ENCODE measurements at regions not wholly inside any gene's neighbourhood (a gene's known extent, or its start where the extent isn't known, plus 50 kb on each side); places are given as distances from the start of the nearest gene placed in this dataset.

- H2AFZ ChIP-seq (ENCODE audit: low read depth, low read length, severe bottlenecking) = no peak overlapping the region
- H3K27ac ChIP-seq (ENCODE audit: low read depth, low read length) = no peak overlapping the region
- H3K27me3 ChIP-seq (ENCODE audit: low read length) = no peaks in the 10 kb centered on the region
- no peaks in the 10 kb centered on the region for H3K36me3 ChIP-seq (ENCODE audit: low read length)
- no peak overlapping the region for H3K4me2 ChIP-seq (ENCODE audit: low read depth, low read length, poor library complexity, severe bottlenecking)
- H3K9me3 ChIP-seq (ENCODE audit: insufficient read depth, low read length) = no peaks in the 10 kb centered on the region
- H4K20me1 ChIP-seq (ENCODE audit: low read depth, low read length) = no peaks in the 10 kb centered on the region
- H3K9me2 ChIP-seq (replicated peaks; ENCODE audit: insufficient read depth, low read length) = no peaks in the 10 kb centered on the region
- H3K4me3 ChIP-seq (ENCODE audit: insufficient read depth, low read length, poor library complexity, severe bottlenecking) = no peak overlapping the region
- H3K9ac ChIP-seq (ENCODE audit: low read length) = no peak overlapping the region
- no peaks in the 10 kb centered on the region for H3K79me2 ChIP-seq (ENCODE audit: insufficient read depth, low read length)
- no peaks in the 10 kb centered on the region for H3F3A ChIP-seq (ENCODE audit: insufficient read depth)
- TF ChIP-seq EZH2phosphoT487 (conservative IDR thresholded peaks at IDR 0.05; ENCODE audit: low read length) = no peak
These were observed 303.7 kb downstream of the GPAT3 start for GRCh38 chr4:83839615-83840014.

GRCh38 chr4:83837614-83838308, 301.9 kb downstream of the GPAT3 start:
- TF ChIP-seq CTCF (IDR thresholded peaks at IDR 0.05; ENCODE audit: insufficient read depth, low read length, poor library complexity, severe bottlenecking) = no peak
- TF ChIP-seq EZH2phosphoT487 (conservative IDR thresholded peaks at IDR 0.05; ENCODE audit: low read length) = no peak
- no peaks in the 10 kb centered on the region for H3K9me2 ChIP-seq (replicated peaks; ENCODE audit: insufficient read depth, low read length)

GRCh38 chr4:83833920-83834319, 298.0 kb downstream of the GPAT3 start:
- H3K27ac ChIP-seq (ENCODE audit: low read depth, low read length) = no peak overlapping the region
- no peak overlapping the region for H3K4me3 ChIP-seq (ENCODE audit: insufficient read depth, low read length, poor library complexity, severe bottlenecking)
- H2AFZ ChIP-seq (ENCODE audit: low read depth, low read length, severe bottlenecking) = no peak overlapping the region
- no peak overlapping the region for H3K4me2 ChIP-seq (ENCODE audit: low read depth, low read length, poor library complexity, severe bottlenecking)
- H4K20me1 ChIP-seq (ENCODE audit: low read depth, low read length) = no peaks in the 10 kb centered on the region
- H3K9me3 ChIP-seq (ENCODE audit: insufficient read depth, low read length) = no peaks in the 10 kb centered on the region
- no peaks in the 10 kb centered on the region for H3K79me2 ChIP-seq (ENCODE audit: insufficient read depth, low read length)
- no peak overlapping the region for H3K9ac ChIP-seq (ENCODE audit: low read length)
- no peaks in the 10 kb centered on the region for H3K27me3 ChIP-seq (ENCODE audit: low read length)
- H3K9me2 ChIP-seq (replicated peaks; ENCODE audit: insufficient read depth, low read length) = no peaks in the 10 kb centered on the region
- H3K36me3 ChIP-seq (ENCODE audit: low read length) = no peaks in the 10 kb centered on the region
- H3F3A ChIP-seq (ENCODE audit: insufficient read depth) = no peaks in the 10 kb centered on the region
- no peak for TF ChIP-seq EZH2phosphoT487 (conservative IDR thresholded peaks at IDR 0.05; ENCODE audit: low read length)
- TF ChIP-seq CTCF (IDR thresholded peaks at IDR 0.05; ENCODE audit: insufficient read depth, low read length, poor library complexity, severe bottlenecking) = no peak

More at GRCh38 chr4:83837614-83838308, 301.9 kb downstream of the GPAT3 start:
- H3K27ac ChIP-seq (ENCODE audit: low read depth, low read length) = no peak overlapping the region
- H4K20me1 ChIP-seq (ENCODE audit: low read depth, low read length) = no peaks in the 10 kb centered on the region
- no peak overlapping the region for H2AFZ ChIP-seq (ENCODE audit: low read depth, low read length, severe bottlenecking)
- no peaks in the 10 kb centered on the region for H3F3A ChIP-seq (ENCODE audit: insufficient read depth)
- no peaks in the 10 kb centered on the region for H3K36me3 ChIP-seq (ENCODE audit: low read length)
- no peaks in the 10 kb centered on the region for H3K27me3 ChIP-seq (ENCODE audit: low read length)
- no peak overlapping the region for H3K4me2 ChIP-seq (ENCODE audit: low read depth, low read length, poor library complexity, severe bottlenecking)
- no peak overlapping the region for H3K9ac ChIP-seq (ENCODE audit: low read length)
- H3K79me2 ChIP-seq (ENCODE audit: insufficient read depth, low read length) = no peaks in the 10 kb centered on the region
- H3K9me3 ChIP-seq (ENCODE audit: insufficient read depth, low read length) = no peaks in the 10 kb centered on the region
- H3K4me3 ChIP-seq (ENCODE audit: insufficient read depth, low read length, poor library complexity, severe bottlenecking) = no peak overlapping the region

- no peak overlapping the region for H3K27ac ChIP-seq (ENCODE audit: low read depth, low read length)
- H3K79me2 ChIP-seq (ENCODE audit: insufficient read depth, low read length) = no peaks in the 10 kb centered on the region
- H3K9me2 ChIP-seq (replicated peaks; ENCODE audit: insufficient read depth, low read length) = no peaks in the 10 kb centered on the region
- no peaks in the 10 kb centered on the region for H3F3A ChIP-seq (ENCODE audit: insufficient read depth)
- H3K4me3 ChIP-seq (ENCODE audit: insufficient read depth, low read length, poor library complexity, severe bottlenecking) = no peak overlapping the region
- H3K36me3 ChIP-seq (ENCODE audit: low read length) = no peaks in the 10 kb centered on the region
- H3K9ac ChIP-seq (ENCODE audit: low read length) = no peak overlapping the region
- no peak overlapping the region for H2AFZ ChIP-seq (ENCODE audit: low read depth, low read length, severe bottlenecking)
- TF ChIP-seq CTCF (IDR thresholded peaks at IDR 0.05; ENCODE audit: insufficient read depth, low read length, poor library complexity, severe bottlenecking) = no peak
- TF ChIP-seq EZH2phosphoT487 (conservative IDR thresholded peaks at IDR 0.05; ENCODE audit: low read length) = no peak
- H3K9me3 ChIP-seq (ENCODE audit: insufficient read depth, low read length) = no peaks in the 10 kb centered on the region
- no peaks in the 10 kb centered on the region for H3K27me3 ChIP-seq (ENCODE audit: low read length)
- no peaks in the 10 kb centered on the region for H4K20me1 ChIP-seq (ENCODE audit: low read depth, low read length)
- H3K4me2 ChIP-seq (ENCODE audit: low read depth, low read length, poor library complexity, severe bottlenecking) = no peak overlapping the region
These were observed 296.4 kb downstream of the GPAT3 start for GRCh38 chr4:83832110-83832825.

Measured in SU-DHL-6 (cell line).